HG02623 (cell line): ENCODE measurements at regions not wholly inside any gene's neighbourhood (a gene's known extent, or its start where the extent isn't known, plus 50 kb on each side); places are given as distances from the start of the nearest gene placed in this dataset.
"Not testable (repeated sequence)": the region's sequence is repeated elsewhere in the genome, so short reads cannot be mapped to it uniquely, and the experiment has no call there.

Experiments used
- ATAC-seq: cut with Tn5 transposase; IDR thresholded peaks from one replicate; pipeline ENCODE4 v1.9.1; 2021; ENCODE audit warnings: moderate library complexity; ENCODE audit not compliant: unreplicated experiment

DNA sequence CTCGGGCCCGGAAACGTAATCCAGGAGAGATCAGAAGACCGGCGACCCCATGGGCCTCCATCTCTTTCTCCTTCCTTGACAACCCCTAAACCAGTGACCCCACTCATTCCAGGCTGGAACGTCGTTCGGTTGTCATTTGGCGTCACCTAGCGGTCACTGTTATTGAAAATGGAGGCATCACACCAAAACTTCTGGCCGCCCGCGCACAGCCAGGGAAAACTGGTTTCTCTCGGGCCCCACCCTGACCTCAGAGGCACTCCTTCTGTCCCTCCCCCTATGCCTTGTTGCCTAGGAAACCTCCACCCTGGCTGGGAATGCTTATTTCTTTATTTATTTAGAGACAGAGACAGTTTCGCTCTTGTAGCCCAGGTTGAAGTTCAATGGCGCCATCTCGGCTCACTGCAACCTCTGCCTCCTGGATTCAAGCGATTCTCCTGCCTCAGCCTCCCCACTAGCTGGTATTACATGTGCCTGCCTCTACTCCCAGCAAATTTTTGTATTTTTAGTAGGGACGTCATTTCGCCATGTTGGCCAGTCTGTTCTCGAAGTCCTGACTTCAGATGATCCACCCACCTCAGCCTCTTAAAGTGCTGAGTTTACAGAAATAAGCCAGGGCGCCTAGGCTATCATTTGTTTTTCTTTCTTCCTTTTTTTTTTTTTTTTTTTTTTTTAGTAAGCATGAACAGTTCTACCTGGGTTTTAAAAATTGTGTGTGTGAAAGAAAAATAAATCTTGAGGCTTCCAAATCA, 2144.1 kb upstream of the TPTE start:
- peak; percentile 45 for ATAC-seq

DNA sequence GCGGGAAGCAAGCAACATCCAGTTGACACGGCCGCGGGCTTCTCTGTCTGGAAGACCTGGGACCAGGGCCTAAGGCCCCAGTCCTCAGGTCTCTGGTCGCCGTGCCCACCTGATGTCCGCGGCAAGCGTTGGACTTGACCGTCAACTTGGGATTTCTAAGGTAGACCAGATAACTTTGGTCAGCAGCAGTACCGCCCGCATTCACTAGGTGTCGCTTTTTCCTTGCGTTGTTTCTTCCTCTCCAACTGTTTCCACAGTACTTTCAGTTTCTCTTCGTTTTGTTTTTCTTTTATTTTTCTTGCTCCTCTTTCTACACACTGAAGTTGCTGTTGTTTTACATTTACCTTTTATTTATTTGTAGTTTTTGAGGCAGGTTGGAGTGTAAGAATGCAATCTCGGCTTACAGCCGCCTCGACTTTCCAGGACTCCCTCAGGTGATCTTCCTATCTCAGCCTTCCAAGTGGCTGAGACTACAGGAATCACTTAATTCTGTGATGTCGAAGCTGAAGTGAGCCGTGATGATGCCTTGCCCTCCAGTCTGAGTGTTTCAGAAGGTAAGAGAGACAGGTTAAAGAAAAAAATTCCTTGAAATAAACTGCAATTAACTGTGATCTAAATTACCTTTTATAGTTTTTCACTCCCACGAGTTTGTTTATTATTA, 2140.8 kb upstream of the TPTE start:
- not testable (repeated sequence) for ATAC-seq

DNA sequence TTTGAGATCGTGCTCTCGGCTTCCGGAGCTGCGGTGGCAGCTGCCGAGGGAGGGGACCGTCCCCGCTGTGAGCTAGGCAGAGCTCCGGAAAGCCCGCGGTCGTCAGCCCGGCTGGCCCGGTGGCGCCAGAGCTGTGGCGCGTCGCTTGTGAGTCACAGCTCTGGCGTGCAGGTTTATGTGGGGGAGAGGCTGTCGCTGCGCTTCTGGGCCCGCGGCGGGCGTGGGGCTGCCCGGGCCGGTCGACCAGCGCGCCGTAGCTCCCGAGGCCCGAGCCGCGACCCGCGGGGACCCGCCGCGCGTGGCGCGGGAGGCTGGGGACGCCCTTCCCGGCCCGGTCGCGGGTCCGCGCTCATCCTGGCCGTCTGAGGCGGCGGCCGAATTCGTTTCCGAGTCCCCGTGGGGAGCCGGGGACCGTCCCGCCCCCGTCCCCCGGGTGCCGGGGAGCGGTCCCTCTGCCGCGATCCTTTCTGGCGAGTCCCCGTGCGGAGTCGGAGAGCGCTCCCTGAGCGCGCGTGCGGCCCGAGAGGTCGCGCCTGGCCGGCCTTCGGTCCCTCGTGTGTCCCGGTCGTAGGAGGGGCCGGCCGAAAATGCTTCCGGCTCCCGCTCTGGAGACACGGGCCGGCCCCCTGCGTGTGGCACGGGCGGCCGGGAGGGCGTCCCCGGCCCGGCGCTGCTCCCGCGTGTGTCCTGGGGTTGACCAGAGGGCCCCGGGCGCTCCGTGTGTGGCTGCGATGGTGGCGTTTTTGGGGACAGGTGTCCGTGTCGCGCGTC, 2133.0 kb upstream of the TPTE start:
- ATAC-seq: not testable (repeated sequence)

DNA sequence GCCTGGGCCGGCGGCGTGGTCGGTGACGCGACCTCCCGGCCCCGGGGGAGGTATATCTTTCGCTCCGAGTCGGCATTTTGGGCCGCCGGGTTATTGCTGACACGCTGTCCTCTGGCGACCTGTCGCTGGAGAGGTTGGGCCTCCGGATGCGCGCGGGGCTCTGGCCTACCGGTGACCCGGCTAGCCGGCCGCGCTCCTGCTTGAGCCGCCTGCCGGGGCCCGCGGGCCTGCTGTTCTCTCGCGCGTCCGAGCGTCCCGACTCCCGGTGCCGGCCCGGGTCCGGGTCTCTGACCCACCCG, 2132.5 kb upstream of the TPTE start:
- ATAC-seq: not testable (repeated sequence)

DNA sequence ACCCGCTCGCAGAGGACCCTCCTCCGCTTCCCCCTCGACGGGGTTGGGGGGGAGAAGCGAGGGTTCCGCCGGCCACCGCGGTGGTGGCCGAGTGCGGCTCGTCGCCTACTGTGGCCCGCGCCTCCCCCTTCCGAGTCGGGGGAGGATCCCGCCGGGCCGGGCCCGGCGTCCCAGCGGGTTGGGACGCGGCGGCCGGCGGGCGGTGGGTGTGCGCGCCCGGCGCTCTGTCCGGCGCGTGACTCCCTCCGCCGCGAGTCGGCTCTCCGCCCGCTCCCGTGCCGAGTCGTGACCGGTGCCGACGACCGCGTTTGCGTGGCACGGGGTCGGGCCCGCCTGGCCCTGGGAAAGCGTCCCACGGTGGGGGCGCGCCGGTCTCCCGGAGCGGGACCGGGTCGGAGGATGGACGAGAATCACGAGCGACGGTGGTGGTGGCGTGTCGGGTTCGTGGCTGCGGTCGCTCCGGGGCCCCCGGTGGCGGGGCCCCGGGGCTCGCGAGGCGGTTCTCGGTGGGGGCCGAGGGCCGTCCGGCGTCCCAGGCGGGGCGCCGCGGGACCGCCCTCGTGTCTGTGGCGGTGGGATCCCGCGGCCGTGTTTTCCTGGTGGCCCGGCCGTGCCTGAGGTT, 2130.7 kb upstream of the TPTE start:
- ATAC-seq: not testable (repeated sequence)

DNA sequence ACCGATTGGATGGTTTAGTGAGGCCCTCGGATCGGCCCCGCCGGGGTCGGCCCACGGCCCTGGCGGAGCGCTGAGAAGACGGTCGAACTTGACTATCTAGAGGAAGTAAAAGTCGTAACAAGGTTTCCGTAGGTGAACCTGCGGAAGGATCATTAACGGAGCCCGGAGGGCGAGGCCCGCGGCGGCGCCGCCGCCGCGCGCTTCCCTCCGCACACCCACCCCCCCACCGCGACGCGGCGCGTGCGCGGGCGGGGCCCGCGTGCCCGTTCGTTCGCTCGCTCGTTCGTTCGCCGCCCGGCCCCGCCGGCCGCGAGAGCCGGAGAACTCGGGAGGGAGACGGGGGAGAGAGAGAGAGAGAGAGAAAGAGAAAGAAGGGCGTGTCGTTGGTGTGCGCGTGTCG, 2127.0 kb upstream of the TPTE start:
- ATAC-seq: not testable (repeated sequence)

DNA sequence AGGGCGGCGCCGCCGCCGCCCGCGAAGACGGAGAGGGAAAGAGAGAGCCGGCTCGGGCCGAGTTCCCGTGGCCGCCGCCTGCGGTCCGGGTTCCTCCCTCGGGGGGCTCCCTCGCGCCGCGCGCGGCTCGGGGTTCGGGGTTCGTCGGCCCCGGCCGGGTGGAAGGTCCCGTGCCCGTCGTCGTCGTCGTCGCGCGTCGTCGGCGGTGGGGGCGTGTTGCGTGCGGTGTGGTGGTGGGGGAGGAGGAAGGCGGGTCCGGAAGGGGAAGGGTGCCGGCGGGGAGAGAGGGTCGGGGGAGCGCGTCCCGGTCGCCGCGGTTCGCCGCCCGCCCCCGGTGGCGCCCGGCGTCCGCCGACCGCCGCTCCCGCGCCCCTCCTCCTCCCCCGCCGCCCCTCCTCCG, 2125.4 kb upstream of the TPTE start:
- ATAC-seq: not testable (repeated sequence)

DNA sequence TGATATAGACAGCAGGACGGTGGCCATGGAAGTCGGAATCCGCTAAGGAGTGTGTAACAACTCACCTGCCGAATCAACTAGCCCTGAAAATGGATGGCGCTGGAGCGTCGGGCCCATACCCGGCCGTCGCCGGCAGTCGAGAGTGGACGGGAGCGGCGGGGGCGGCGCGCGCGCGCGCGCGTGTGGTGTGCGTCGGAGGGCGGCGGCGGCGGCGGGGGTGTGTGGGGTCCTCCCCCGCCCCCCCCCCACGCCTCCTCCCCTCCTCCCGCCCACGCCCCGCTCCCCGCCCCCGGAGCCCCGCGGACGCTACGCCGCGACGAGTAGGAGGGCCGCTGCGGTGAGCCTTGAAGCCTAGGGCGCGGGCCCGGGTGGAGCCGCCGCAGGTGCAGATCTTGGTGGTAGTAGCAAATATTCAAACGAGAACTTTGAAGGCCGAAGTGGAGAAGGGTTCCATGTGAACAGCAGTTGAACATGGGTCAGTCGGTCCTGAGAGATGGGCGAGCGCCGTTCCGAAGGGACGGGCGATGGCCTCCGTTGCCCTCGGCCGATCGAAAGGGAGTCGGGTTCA, 2122.4 kb upstream of the TPTE start:
- not testable (repeated sequence) for ATAC-seq

DNA sequence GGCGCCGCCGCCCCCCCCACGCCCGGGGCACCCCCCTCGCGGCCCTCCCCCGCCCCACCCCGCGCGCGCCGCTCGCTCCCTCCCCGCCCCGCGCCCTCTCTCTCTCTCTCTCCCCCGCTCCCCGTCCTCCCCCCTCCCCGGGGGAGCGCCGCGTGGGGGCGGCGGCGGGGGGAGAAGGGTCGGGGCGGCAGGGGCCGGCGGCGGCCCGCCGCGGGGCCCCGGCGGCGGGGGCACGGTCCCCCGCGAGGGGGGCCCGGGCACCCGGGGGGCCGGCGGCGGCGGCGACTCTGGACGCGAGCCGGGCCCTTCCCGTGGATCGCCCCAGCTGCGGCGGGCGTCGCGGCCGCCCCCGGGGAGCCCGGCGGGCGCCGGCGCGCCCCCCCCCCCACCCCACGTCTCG, 2121.5 kb upstream of the TPTE start:
- ATAC-seq: not testable (repeated sequence)

DNA sequence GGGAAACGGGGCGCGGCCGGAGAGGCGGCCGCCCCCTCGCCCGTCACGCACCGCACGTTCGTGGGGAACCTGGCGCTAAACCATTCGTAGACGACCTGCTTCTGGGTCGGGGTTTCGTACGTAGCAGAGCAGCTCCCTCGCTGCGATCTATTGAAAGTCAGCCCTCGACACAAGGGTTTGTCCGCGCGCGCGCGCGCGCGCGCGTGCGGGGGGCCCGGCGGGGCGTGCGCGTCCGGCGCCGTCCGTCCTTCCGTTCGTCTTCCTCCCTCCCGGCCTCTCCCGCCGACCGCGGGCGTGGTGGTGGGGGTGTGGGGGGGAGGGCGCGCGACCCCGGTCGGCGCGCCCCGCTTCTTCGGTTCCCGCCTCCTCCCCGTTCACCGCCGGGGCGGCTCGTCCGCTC, 2119.6 kb upstream of the TPTE start:
- ATAC-seq: not testable (repeated sequence)

DNA sequence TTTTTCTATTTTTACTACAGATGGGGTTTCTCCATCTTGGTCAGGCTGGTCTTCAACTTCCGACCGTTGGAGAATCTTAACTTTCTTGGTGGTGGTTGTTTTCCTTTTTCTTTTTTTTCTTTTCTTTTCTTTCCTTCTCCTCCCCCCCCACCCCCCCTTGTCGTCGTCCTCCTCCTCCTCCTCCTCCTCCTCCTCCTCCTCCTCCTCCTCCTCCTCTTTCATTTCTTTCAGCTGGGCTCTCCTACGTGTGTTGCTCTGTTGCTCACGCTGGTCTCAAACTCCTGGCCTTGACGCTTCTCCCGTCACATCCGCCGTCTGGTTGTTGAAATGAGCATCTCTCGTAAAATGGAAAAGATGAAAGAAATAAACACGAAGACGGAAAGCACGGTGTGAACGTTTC, 2115.1 kb upstream of the TPTE start:
- ATAC-seq: not testable (repeated sequence)

DNA sequence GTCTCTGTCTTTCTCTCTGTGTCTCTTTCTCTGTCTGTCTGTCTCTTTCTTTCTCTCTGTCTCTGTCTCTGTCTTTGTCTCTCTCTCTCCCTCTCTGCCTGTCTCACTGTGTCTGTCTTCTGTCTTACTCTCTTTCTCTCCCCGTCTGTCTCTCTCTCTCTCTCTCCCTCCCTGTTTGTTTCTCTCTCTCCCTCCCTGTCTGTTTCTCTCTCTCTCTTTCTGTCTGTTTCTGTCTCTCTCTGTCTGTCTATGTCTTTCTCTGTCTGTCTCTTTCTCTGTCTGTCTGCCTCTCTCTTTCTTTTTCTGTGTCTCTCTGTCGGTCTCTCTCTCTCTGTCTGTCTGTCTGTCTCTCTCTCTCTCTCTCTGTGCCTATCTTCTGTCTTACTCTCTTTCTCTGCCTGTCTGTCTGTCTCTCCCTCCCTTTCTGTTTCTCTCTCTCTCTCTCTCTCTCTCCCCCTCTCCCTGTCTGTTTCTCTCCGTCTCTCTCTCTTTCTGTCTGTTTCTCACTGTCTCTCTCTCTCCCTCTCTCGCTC, 2110.2 kb upstream of the TPTE start:
- ATAC-seq: not testable (repeated sequence)

DNA sequence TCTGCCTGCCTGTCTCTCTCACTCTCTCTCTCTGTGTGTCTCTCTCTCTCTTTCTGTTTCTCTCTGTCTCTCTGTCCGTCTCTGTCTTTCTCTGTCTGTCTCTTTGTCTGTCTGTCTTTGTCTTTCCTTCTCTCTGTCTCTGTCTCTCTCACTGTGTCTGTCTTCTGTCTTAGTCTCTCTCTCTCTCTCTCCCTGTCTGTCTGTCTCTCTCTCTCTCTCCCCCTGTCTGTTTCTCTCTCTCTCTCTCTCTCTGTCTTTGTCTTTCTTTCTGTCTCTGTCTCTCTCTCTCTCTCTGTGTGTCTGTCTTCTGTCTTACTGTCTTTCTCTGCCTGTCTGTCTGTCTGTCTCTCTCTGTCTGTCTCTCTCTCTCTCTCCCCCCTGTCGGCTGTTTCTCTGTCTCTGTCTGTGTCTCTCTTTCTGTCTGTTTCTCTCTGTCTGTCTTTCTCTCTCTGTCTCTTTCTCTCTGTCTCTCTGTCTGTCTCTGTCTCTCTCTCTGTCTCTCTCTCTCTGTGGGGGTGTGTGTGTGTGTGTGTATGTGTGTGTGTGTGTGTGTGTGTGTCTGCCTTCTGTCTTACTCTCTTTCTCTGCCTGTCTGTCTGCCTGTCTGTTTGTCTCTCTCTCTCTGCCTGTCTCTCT, 2101.3 kb upstream of the TPTE start:
- ATAC-seq: peak; percentile 74

DNA sequence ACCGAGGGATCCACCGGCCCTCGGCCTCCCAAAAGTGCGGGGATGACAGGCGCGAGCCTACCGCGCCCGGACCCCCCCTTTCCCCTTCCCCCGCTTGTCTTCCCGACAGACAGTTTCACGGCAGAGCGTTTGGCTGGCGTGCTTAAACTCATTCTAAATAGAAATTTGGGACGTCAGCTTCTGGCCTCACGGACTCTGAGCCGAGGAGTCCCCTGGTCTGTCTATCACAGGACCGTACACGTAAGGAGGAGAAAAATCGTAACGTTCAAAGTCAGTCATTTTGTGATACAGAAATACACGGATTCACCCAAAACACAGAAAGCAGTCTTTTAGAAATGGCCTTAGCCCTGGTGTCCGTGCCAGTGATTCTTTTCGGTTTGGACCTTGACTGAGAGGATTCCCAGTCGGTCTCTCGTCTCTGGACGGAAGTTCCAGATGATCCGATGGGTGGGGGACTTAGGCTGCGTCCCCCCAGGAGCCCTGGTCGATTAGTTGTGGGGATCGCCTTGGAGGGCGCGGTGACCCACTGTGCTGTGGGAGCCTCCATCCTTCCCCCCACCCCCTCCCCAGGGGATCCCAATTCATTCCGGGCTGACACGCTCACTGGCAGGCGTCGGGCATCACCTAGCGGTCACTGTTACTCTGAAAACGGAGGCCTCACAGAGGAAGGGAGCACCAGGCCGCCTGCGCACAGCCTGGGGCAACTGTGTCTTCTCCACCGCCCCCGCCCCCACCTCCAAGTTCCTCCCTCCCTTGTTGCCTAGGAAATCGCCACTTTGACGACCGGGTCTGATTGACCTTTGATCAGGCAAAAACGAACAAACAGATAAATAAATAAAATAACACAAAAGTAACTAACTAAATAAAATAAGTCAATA, 2093.4 kb upstream of the TPTE start:
- ATAC-seq: peak; percentile 36

DNA sequence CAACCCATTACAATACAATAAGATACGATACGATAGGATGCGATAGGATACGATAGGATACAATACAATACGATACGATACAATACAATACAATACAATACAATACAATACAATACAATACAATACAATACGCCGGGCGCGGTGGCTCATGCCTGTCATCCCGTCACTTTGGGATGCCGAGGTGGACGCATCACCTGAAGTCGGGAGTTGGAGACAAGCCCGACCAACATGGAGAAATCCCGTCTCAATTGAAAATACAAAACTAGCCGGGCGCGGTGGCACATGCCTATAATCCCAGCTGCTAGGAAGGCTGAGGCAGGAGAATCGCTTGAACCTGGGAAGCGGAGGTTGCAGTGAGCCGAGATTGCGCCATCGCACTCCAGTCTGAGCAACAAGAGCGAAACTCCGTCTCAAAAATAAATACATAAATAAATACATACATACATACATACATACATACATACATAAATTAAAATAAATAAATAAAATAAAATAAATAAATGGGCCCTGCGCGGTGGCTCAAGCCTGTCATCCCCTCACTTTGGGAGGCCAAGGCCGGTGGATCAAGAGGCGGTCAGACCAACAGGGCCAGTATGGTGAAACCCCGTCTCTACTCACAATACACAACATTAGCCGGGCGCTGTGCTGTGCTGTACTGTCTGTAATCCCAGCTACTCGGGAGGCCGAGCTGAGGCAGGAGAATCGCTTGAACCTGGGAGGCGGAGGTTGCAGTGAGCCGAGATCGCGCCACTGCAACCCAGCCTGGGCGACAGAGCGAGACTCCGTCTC, 2092.5 kb upstream of the TPTE start:
- ATAC-seq: peak; percentile 59

DNA sequence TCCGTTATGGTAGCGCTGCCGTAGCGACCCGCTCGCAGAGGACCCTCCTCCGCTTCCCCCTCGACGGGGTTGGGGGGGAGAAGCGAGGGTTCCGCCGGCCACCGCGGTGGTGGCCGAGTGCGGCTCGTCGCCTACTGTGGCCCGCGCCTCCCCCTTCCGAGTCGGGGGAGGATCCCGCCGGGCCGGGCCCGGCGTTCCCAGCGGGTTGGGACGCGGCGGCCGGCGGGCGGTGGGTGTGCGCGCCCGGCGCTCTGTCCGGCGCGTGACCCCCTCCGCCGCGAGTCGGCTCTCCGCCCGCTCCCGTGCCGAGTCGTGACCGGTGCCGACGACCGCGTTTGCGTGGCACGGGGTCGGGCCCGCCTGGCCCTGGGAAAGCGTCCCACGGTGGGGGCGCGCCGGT, 2086.7 kb upstream of the TPTE start:
- not testable (repeated sequence) for ATAC-seq

DNA sequence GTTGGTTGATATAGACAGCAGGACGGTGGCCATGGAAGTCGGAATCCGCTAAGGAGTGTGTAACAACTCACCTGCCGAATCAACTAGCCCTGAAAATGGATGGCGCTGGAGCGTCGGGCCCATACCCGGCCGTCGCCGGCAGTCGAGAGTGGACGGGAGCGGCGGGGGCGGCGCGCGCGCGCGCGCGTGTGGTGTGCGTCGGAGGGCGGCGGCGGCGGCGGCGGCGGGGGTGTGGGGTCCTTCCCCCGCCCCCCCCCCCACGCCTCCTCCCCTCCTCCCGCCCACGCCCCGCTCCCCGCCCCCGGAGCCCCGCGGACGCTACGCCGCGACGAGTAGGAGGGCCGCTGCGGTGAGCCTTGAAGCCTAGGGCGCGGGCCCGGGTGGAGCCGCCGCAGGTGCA, 2078.3 kb upstream of the TPTE start:
- ATAC-seq: not testable (repeated sequence)

DNA sequence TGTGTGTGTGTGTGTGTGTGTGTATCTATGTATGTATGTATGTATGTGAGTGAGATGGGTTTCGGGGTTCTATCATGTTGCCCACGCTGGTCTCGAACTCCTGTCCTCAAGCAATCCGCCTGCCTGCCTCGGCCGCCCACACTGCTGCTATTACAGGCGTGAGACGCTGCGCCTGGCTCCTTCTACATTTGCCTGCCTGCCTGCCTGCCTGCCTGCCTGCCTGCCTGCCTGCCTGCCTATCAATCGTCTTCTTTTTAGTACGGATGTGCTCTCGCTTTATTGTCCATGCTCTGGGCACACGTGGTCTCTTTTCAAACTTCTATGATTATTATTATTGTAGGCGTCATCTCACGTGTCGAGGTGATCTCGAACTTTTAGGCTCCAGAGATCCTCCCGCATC, 2071.6 kb upstream of the TPTE start:
- ATAC-seq: not testable (repeated sequence)
